GM12878 (cell line): ENCODE measurements at regions not wholly inside any gene's neighbourhood (a gene's known extent, or its start where the extent isn't known, plus 50 kb on each side); places are given as distances from the start of the nearest gene placed in this dataset.

Experiments
- ATAC-seq: fragments of 200-7000 bp; cut with Tn5 transposase; 3 replicates; pipeline ENCODE4 v1.9.1; 2020; ENCODE audit warnings: mild to moderate bottlenecking, moderate library complexity
- BruUV-seq: library from RNA; stranded (reverse); fragments of 400-500 nt; replicated peaks from 2 replicates; lab custom pipeline; 2021; lab: Mats Ljungman, UMichigan
- CTCF ChIA-PET: fragments of 300-600 bp; sonication (Branson Sonifier 250); formaldehyde crosslinking; extraction: SDS; loops from one replicate; lab custom pipeline; 2021; ENCODE audit warnings: inconsistent platforms; lab: Yijun Ruan, JAX
- POLR2A ChIA-PET: fragments of 350-600 bp; formaldehyde crosslinking; extraction: SDS; loops from one replicate; lab custom pipeline; 2021; ENCODE audit warnings: inconsistent platforms; lab: Charles Lee
- RAD21 ChIA-PET: fragments of 300-600 bp; sonication (Branson Sonifier 250); formaldehyde crosslinking; loops from one replicate; lab custom pipeline; 2023; ENCODE audit warnings: antibody characterized with exemption; ENCODE audit not compliant: unreplicated experiment; lab: Charles Lee
- SMC1A ChIA-PET: fragments of 300-600 bp; sonication (Branson Sonifier 250); formaldehyde crosslinking; loops from one replicate; lab custom pipeline; 2023; ENCODE audit not compliant: unreplicated experiment, uncharacterized antibody; lab: Charles Lee
- DNase-seq: peaks from one replicate; pipeline ENCODE4 v3.0.0-alpha.2; 2011; ENCODE audit warnings: low read depth, low spot score
- FAIRE-seq: peaks from 3 replicates; lab custom pipeline; 2011; peaks lifted over from hg19 to GRCh38; lab: Jason Lieb, UNC
- H2AFZ ChIP-seq: 2 replicates; pipeline ENCODE4 v1.6.0; 2011; ENCODE audit warnings: low read depth, low read length, control low read depth; ENCODE audit not compliant: control insufficient read depth
- H3K27ac ChIP-seq: 2 replicates; pipeline ENCODE4 v1.5.1; 2011; ENCODE audit warnings: control low read depth; ENCODE audit not compliant: control insufficient read depth, insufficient read depth
- H3K27me3 ChIP-seq, 2 experiments: replicated peaks in 1 of 2; 2 replicates each; pipeline versions ENCODE4 v1.6.0 to v1.6.1; 2011; ENCODE audit warnings: low read length in 1 of 2; ENCODE audit not compliant: control insufficient read depth in 2 of 2, insufficient read depth in 2 of 2
- H3K36me3 ChIP-seq, 2 experiments: 2 replicates each; pipeline ENCODE4 v1.5.1; 2011; ENCODE audit warnings: low read length in 1 of 2; ENCODE audit not compliant: control insufficient read depth in 2 of 2, insufficient read depth in 2 of 2
- H3K4me1 ChIP-seq: 2 replicates; pipeline ENCODE4 v1.6.1; 2011; ENCODE audit warnings: mild to moderate bottlenecking, low read length, moderate library complexity, mixed read lengths; ENCODE audit not compliant: control insufficient read depth, insufficient read depth
- H3K4me2 ChIP-seq: 2 replicates; pipeline ENCODE4 v1.6.0; 2011; ENCODE audit warnings: control low read depth; ENCODE audit not compliant: control insufficient read depth, insufficient read depth
- H3K4me3 ChIP-seq: fragments of 200-600 bp; sonication (generic); 2 replicates; pipeline ENCODE4 v1.5.1; 2016
- H3K79me2 ChIP-seq: 2 replicates; pipeline ENCODE4 v1.6.0; 2011; ENCODE audit warnings: low read length; ENCODE audit not compliant: control insufficient read depth, insufficient read depth
- H3K9ac ChIP-seq: 2 replicates; pipeline ENCODE4 v1.8.0; 2011; ENCODE audit warnings: low read length, control low read depth, mixed read lengths; ENCODE audit not compliant: control insufficient read depth, insufficient read depth
- H3K9me3 ChIP-seq: replicated peaks from 3 replicates; pipeline ENCODE4 v1.5.1; 2011; ENCODE audit warnings: mild to moderate bottlenecking, low read length; ENCODE audit not compliant: control insufficient read depth, insufficient read depth
- H4K20me1 ChIP-seq: 2 replicates; pipeline ENCODE4 v1.6.0; 2011; ENCODE audit not compliant: control insufficient read depth, insufficient read depth
- ATF2 ChIP-seq: IDR thresholded peaks from 2 replicates; pipeline ENCODE4 v1.6.1; 2012; ENCODE audit warnings: low read length, inconsistent platforms
- CBFB ChIP-seq: IDR thresholded peaks from 2 replicates; pipeline ENCODE4 v1.6.1; 2016; ENCODE audit warnings: antibody characterized with exemption, low read depth
- EZH2 ChIP-seq: IDR thresholded peaks from 2 replicates; pipeline ENCODE4 v1.6.1; 2012; ENCODE audit warnings: low read depth, mild to moderate bottlenecking, control low read depth, inconsistent platforms, low read length, borderline replicate concordance; ENCODE audit not compliant: control insufficient read depth
- FOXM1 ChIP-seq: IDR thresholded peaks from 2 replicates; pipeline ENCODE4 v1.6.1; 2012; ENCODE audit warnings: low read depth, mild to moderate bottlenecking, inconsistent platforms, low read length, moderate library complexity
- GATAD2B ChIP-seq: fragments of 450-650 bp; conservative IDR thresholded peaks from 2 replicates; pipeline ENCODE4 v1.6.1; 2017; ENCODE audit warnings: low read depth, mild to moderate bottlenecking, moderate library complexity
- MTA3 ChIP-seq: IDR thresholded peaks from 2 replicates; pipeline ENCODE4 v1.6.1; 2012; ENCODE audit warnings: low read length, inconsistent platforms, borderline replicate concordance
- NBN ChIP-seq: fragments of 450-650 bp; IDR thresholded peaks from 2 replicates; pipeline ENCODE4 v1.6.1; 2016
- NRF1 ChIP-seq: conservative IDR thresholded peaks from 2 replicates; pipeline ENCODE4 v1.6.1; 2011; ENCODE audit warnings: mild to moderate bottlenecking, low read depth, low read length, improper control_type of control experiment
- RCOR1 ChIP-seq: conservative IDR thresholded peaks from 2 replicates; pipeline ENCODE4 v1.6.1; 2012; ENCODE audit warnings: low read depth, low read length, improper control_type of control experiment
- SIN3A ChIP-seq: IDR thresholded peaks from 2 replicates; pipeline ENCODE4 v1.6.1; 2012; ENCODE audit warnings: low read depth, low read length, improper control_type of control experiment
- SMAD1 ChIP-seq: fragments of 450-650 bp; IDR thresholded peaks from 2 replicates; pipeline ENCODE4 v1.6.1; 2018; ENCODE audit warnings: mild to moderate bottlenecking, low read depth; ENCODE audit not compliant: partially characterized antibody
- SMC3 ChIP-seq: IDR thresholded peaks from 2 replicates; pipeline ENCODE4 v1.6.1; 2011; ENCODE audit warnings: low read length, improper control_type of control experiment, borderline replicate concordance
- STAT3 ChIP-seq: IDR thresholded peaks from 2 replicates; pipeline ENCODE4 v1.6.1; 2011; ENCODE audit warnings: low read depth, low read length, improper control_type of control experiment
- ZNF207 ChIP-seq: fragments of 450-650 bp; IDR thresholded peaks from 2 replicates; pipeline ENCODE4 v1.6.1; 2014; ENCODE audit warnings: antibody characterized with exemption, mild to moderate bottlenecking, borderline replicate concordance
- ZNF384 ChIP-seq: IDR thresholded peaks from 2 replicates; pipeline ENCODE4 v1.6.1; 2012; ENCODE audit warnings: low read depth, mild to moderate bottlenecking, low read length, improper control_type of control experiment, borderline replicate concordance
- WGBS: methylation state at CpG from one replicate; pipeline ENCODE4 v1.1.6; 2016; ENCODE audit warnings: low lambda C conversion rate; ENCODE audit not compliant: insufficient replicate concordance, insufficient coverage; ENCODE audit errors: missing lambda C conversion rate; 5-methylcytosine and 5-hydroxymethylcytosine counted together
- in situ Hi-C: fragments of 300-500 bp; cut with MboI; formaldehyde crosslinking; loops from 9 replicates; pipeline ENCODE4 v1.14.3; 2018; ENCODE audit warnings: mixed read lengths
- intact Hi-C: fragments of 100-400 bp; cut with micrococcal nuclease; formaldehyde crosslinking; loops from one replicate; pipeline ENCODE4 v1.14.2; 2022; ENCODE audit not compliant: unreplicated experiment
- TF ChIP-seq, protein P1 (sequence below): fragments of 450-650 bp; IDR thresholded peaks from 2 replicates; pipeline ENCODE4 v1.6.1; 2016; ENCODE audit warnings: mild to moderate bottlenecking, moderate library complexity, borderline replicate concordance

GRCh38 chr5:56733580-56733979 is 81.8 kb upstream of the MAP3K1 start:
- H3K4me1 ChIP-seq: peaks cover 16% of the 10 kb centered on the region
- H3K27ac ChIP-seq: no peak overlapping the region
- FAIRE-seq (no peak), ATAC-seq (no peak), DNase-seq (no peak)
- H3K27me3 ChIP-seq: no peaks in the 10 kb centered on the region
- H3K4me2 ChIP-seq: no peak overlapping the region
- SMC1A ChIA-PET: interaction anchor here (1.0 to 1.3 kb wide), 2 partner anchors 58 to 104 kb away, joined by 3 read pairs; no protein-coding TSS in a partner anchor
- in situ Hi-C loops (no loop called here), intact Hi-C loops (no loop called here)
- H4K20me1 ChIP-seq: no peaks in the 10 kb centered on the region
- no peaks in the 10 kb centered on the region for H3K79me2 ChIP-seq
- H3K9me3 ChIP-seq: no peaks in the 10 kb centered on the region; the same call in 2 of the 3 replicates
- POLR2A ChIA-PET: no interaction called here
- RAD21 ChIA-PET: no interaction called here
- no peaks in the 10 kb centered on the region for H3K36me3 ChIP-seq
- CTCF ChIA-PET: no interaction called here
- BruUV-seq: no TSS peak
- 33% methylated on average over 4 of the region's 4 CpGs for WGBS
- no peak overlapping the region for H3K4me3 ChIP-seq
- no peak for TF ChIP-seq MTA3
- TF ChIP-seq NBN: no peak
- TF ChIP-seq EZH2: no peak
- TF ChIP-seq SMAD1: no peak
- TF ChIP-seq GATAD2B: no peak
- TF ChIP-seq ZNF207: no peak
- TF ChIP-seq SIN3A: no peak
- TF ChIP-seq FOXM1: no peak
- no peak for TF ChIP-seq RCOR1
- TF ChIP-seq ATF2: no peak
- no peak for TF ChIP-seq STAT3
- TF ChIP-seq CBFB: no peak
- TF ChIP-seq ZNF384: no peak
- TF ChIP-seq SMC3: no peak
- no peak for TF ChIP-seq NRF1
- TF ChIP-seq, protein P1, sequence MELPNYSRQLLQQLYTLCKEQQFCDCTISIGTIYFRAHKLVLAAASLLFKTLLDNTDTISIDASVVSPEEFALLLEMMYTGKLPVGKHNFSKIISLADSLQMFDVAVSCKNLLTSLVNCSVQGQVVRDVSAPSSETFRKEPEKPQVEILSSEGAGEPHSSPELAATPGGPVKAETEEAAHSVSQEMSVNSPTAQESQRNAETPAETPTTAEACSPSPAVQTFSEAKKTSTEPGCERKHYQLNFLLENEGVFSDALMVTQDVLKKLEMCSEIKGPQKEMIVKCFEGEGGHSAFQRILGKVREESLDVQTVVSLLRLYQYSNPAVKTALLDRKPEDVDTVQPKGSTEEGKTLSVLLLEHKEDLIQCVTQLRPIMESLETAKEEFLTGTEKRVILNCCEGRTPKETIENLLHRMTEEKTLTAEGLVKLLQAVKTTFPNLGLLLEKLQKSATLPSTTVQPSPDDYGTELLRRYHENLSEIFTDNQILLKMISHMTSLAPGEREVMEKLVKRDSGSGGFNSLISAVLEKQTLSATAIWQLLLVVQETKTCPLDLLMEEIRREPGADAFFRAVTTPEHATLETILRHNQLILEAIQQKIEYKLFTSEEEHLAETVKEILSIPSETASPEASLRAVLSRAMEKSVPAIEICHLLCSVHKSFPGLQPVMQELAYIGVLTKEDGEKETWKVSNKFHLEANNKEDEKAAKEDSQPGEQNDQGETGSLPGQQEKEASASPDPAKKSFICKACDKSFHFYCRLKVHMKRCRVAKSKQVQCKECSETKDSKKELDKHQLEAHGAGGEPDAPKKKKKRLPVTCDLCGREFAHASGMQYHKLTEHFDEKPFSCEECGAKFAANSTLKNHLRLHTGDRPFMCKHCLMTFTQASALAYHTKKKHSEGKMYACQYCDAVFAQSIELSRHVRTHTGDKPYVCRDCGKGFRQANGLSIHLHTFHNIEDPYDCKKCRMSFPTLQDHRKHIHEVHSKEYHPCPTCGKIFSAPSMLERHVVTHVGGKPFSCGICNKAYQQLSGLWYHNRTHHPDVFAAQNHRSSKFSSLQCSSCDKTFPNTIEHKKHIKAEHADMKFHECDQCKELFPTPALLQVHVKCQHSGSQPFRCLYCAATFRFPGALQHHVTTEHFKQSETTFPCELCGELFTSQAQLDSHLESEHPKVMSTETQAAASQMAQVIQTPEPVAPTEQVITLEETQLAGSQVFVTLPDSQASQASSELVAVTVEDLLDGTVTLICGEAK: no peak
- no peak overlapping the region for H2AFZ ChIP-seq
- H3K9ac ChIP-seq: no peak overlapping the region
